SK-N-SH (cell line): ENCODE measurements at regions not wholly inside any gene's neighbourhood (a gene's known extent, or its start where the extent isn't known, plus 50 kb on each side); places are given as distances from the start of the nearest gene placed in this dataset.
A peak's percentile ranks its signal among the peaks of the same experiment; 100 is the strongest.

Source experiments
- CTCF ChIA-PET: fragments of 300-600, 350-600 bp; formaldehyde crosslinking; extraction: SDS; loops from one replicate; lab custom pipeline; 2021; lab: Yijun Ruan, JAX
- POLR2A ChIA-PET: fragments of 350-600 bp; sonication (Branson Sonifier 250); formaldehyde crosslinking; extraction: SDS; loops from one replicate; lab custom pipeline; 2020; ENCODE audit warnings: antibody characterized with exemption, inconsistent platforms; lab: Yijun Ruan, JAX
- DNase-seq: peaks from one replicate; pipeline ENCODE4 v3.0.0; 2012
- H2AFZ ChIP-seq: fragments of 200-600 bp; sonication (generic); 2 replicates; pipeline ENCODE4 v1.8.1; 2016; ENCODE audit warnings: antibody characterized with exemption, mild to moderate bottlenecking, low read depth
- H3F3A ChIP-seq: fragments of 200-600 bp; sonication (generic); replicated peaks from 2 replicates; pipeline ENCODE3; 2016; ENCODE audit warnings: antibody characterized with exemption, mild to moderate bottlenecking; ENCODE audit not compliant: insufficient read depth
- H3K27ac ChIP-seq, 2 experiments: fragments of 200-500 bp in 1 of 2; fragments of 200-600 bp in 1 of 2; sonication (Bioruptor generic) in 1 of 2; sonication (generic), shearing (Covaris generic) in 1 of 2; 2 replicates each; pipeline versions ENCODE4 v1.5.1 to v1.6.1; 2014 to 2016; ENCODE audit warnings: low read depth in 2 of 2, inconsistent platforms in 1 of 2, low read length in 1 of 2, mild to moderate bottlenecking in 1 of 2, mixed read lengths in 1 of 2
- H3K27me3 ChIP-seq: fragments of 200-600 bp; sonication (generic), shearing (Covaris generic); 2 replicates; pipeline ENCODE4 v1.6.1; 2016; ENCODE audit warnings: mixed run types; ENCODE audit not compliant: insufficient read depth
- H3K36me3 ChIP-seq, 2 experiments: fragments of 200-500 bp in 1 of 2; fragments of 200-600 bp in 1 of 2; sonication (Bioruptor generic) in 1 of 2; sonication (generic) in 1 of 2; replicated peaks in 1 of 2; 2 replicates each; pipeline versions ENCODE3 to v1.5.1; 2014 to 2016; ENCODE audit warnings: low read length in 1 of 2, mild to moderate bottlenecking in 1 of 2; ENCODE audit not compliant: insufficient read depth in 2 of 2, control insufficient read depth in 1 of 2
- H3K4me1 ChIP-seq, 2 experiments: fragments of 200-500 bp in 1 of 2; fragments of 200-600 bp in 1 of 2; sonication (Bioruptor generic) in 1 of 2; sonication (generic), shearing (Covaris generic) in 1 of 2; 2 replicates each; pipeline versions ENCODE4 v1.5.1 to v1.6.1; 2014 to 2016; ENCODE audit warnings: low read depth in 1 of 2, low read length in 1 of 2, mixed run types in 1 of 2; ENCODE audit not compliant: insufficient read depth in 2 of 2, control insufficient read depth in 1 of 2
- H3K4me2 ChIP-seq: fragments of 200-600 bp; sonication (generic), shearing (Covaris generic); 2 replicates; pipeline ENCODE4 v1.6.1; 2017; ENCODE audit warnings: mixed run types
- H3K4me3 ChIP-seq, 2 experiments: fragments of 200-500 bp in 1 of 2; fragments of 200-600 bp in 1 of 2; sonication (Bioruptor generic) in 1 of 2; sonication (generic), shearing (Covaris generic) in 1 of 2; 2 replicates each; pipeline versions ENCODE4 v1.5.1 to v1.8.1; 2014 to 2016; ENCODE audit warnings: low read depth in 2 of 2, inconsistent platforms in 1 of 2, low read length in 1 of 2, mild to moderate bottlenecking in 1 of 2, mixed read lengths in 1 of 2, moderate library complexity in 1 of 2
- H3K79me2 ChIP-seq: fragments of 200-600 bp; sonication (generic); 2 replicates; pipeline ENCODE4 v1.8.1; 2017; ENCODE audit warnings: mild to moderate bottlenecking; ENCODE audit not compliant: insufficient read depth
- H3K9ac ChIP-seq: fragments of 200-600 bp; sonication (generic); 2 replicates; pipeline ENCODE4 v1.6.1; 2017; ENCODE audit warnings: mixed run types
- H3K9me2 ChIP-seq: fragments of 200-600 bp; sonication (generic); 2 replicates; pipeline ENCODE4 v1.6.1; 2017; ENCODE audit warnings: mixed run types
- H3K9me3 ChIP-seq: fragments of 200-600 bp; sonication (generic); 2 replicates; pipeline ENCODE4 v1.6.1; 2017; ENCODE audit warnings: mixed run types, mild to moderate bottlenecking, moderate library complexity
- H4K20me1 ChIP-seq: fragments of 200-600 bp; sonication (generic); 2 replicates; pipeline ENCODE4 v1.6.1; 2017; ENCODE audit warnings: mild to moderate bottlenecking, mixed run types; ENCODE audit not compliant: insufficient read depth
- FOXM1 ChIP-seq: IDR thresholded peaks from 2 replicates; pipeline ENCODE4 v1.4.0; 2012; ENCODE audit warnings: low read depth, mild to moderate bottlenecking
- GABPA ChIP-seq: IDR thresholded peaks from 2 replicates; pipeline ENCODE4 v1.4.0; 2012; ENCODE audit warnings: low read depth, mild to moderate bottlenecking
- GATA2 ChIP-seq: sonication (generic); formaldehyde crosslinking; IDR thresholded peaks from 2 replicates; pipeline ENCODE4 v1.5.0; 2020; ENCODE audit warnings: mild to moderate bottlenecking, missing genetic modification reagents
- JUND ChIP-seq: IDR thresholded peaks from 2 replicates; pipeline ENCODE4 v1.4.0; 2012
- MEF2A ChIP-seq: IDR thresholded peaks from 2 replicates; pipeline ENCODE4 v1.4.0; 2012; ENCODE audit warnings: low read depth, borderline replicate concordance
- NFIC ChIP-seq: IDR thresholded peaks from 2 replicates; pipeline ENCODE4 v1.4.0; 2012; ENCODE audit warnings: borderline replicate concordance
- PBX3 ChIP-seq: IDR thresholded peaks from 2 replicates; pipeline ENCODE4; 2012
- RCOR1 ChIP-seq: fragments of 150-350 bp; IDR thresholded peaks from 2 replicates; pipeline ENCODE4 v1.6.1; 2017; ENCODE audit warnings: antibody characterized with exemption, low read length
- REST ChIP-seq: IDR thresholded peaks from 2 replicates; pipeline ENCODE4 v1.6.1; 2012; ENCODE audit warnings: mild to moderate bottlenecking, low read depth, low read length, moderate library complexity
- RFX5 ChIP-seq: IDR thresholded peaks from 2 replicates; pipeline ENCODE4 v1.6.1; 2012; ENCODE audit warnings: mild to moderate bottlenecking, improper control_type of control experiment, low read length
- RXRA ChIP-seq: IDR thresholded peaks from 2 replicates; pipeline ENCODE4 v1.4.0; 2012; ENCODE audit warnings: low read depth, mild to moderate bottlenecking, borderline replicate concordance
- SIN3A ChIP-seq: IDR thresholded peaks from 2 replicates; pipeline ENCODE4 v1.6.1; 2012; ENCODE audit warnings: low read depth, mild to moderate bottlenecking, low read length, moderate library complexity, borderline replicate concordance
- USF1 ChIP-seq: IDR thresholded peaks from 2 replicates; pipeline ENCODE4 v1.4.0; 2012; ENCODE audit warnings: low read depth, borderline replicate concordance
- USF2 ChIP-seq: fragments of 150-350 bp; IDR thresholded peaks from 2 replicates; pipeline ENCODE4 v1.6.1; 2017; ENCODE audit warnings: antibody characterized with exemption, low read length, low read depth, borderline replicate concordance
- WGBS: methylation state at CpG from one replicate; pipeline ENCODE4 v1.1.6; 2017; ENCODE audit warnings: low lambda C conversion rate; 5-methylcytosine and 5-hydroxymethylcytosine counted together

- WGBS: 74% methylated on average over 4 of the region's 4 CpGs
- CTCF ChIA-PET: interaction anchor here (0.7 to 5.8 kb wide), 3 partner anchors 22 to 208 kb away, joined by 4 to 37 read pairs (median 5); no protein-coding TSS in a partner anchor
Observed at GRCh38 chr14:60353420-60353819, 104.4 kb downstream of the PPM1A start.

GRCh38 chr14:60355768-60356167 lies 106.7 kb downstream of the PPM1A start:
- Histone ChIP-seq H3K79me2 (no peaks in the 10 kb centered on the region; the same call in 1 of the 2 replicates), H3K36me3 (no peaks in the 10 kb centered on the region), H3K27ac (peak overlapping the region in 1 of 2 experiments; percentile 95; a peak in 2 of 4 replicates), H3F3A (no peaks in the 10 kb centered on the region), H3K4me1 (peaks cover 0 to 16% of the 10 kb centered on the region in 2 experiments; a peak in 2 of 4 replicates), H3K9ac (no peak overlapping the region), H2AFZ (no peak overlapping the region), H3K4me2 (no peak overlapping the region), H3K4me3 (no peak overlapping the region), H3K9me2 (no peaks in the 10 kb centered on the region), H3K27me3 (no peaks in the 10 kb centered on the region), H3K9me3 (no peaks in the 10 kb centered on the region), H4K20me1 (no peaks in the 10 kb centered on the region)
- no peak for DNase-seq
- POLR2A ChIA-PET: no interaction called here
- CTCF ChIA-PET: interaction anchor here (1.4 kb wide), 1 partner anchor 206 kb away, joined by 4 read pairs; no protein-coding TSS in a partner anchor
- no peak for TF ChIP-seq RXRA
- TF ChIP-seq MEF2A: no peak
- TF ChIP-seq GATA2: peak; percentile 56; the same call in 1 of the 2 replicates

More at GRCh38 chr14:60353420-60353819, 104.4 kb downstream of the PPM1A start:
- Histone ChIP-seq H3K27ac (no peak overlapping the region), H2AFZ (no peak overlapping the region), H3K4me2 (no peak overlapping the region), H3K9ac (no peak overlapping the region), H3K4me3 (no peak overlapping the region), H3K79me2 (no peaks in the 10 kb centered on the region; the same call in 1 of the 2 replicates), H3K9me3 (no peaks in the 10 kb centered on the region), H3K4me1 (peaks cover 0 to 18% of the 10 kb centered on the region in 2 experiments; a peak in 2 of 4 replicates), H3K36me3 (no peaks in the 10 kb centered on the region), H3K9me2 (no peaks in the 10 kb centered on the region), H3F3A (no peaks in the 10 kb centered on the region), H3K27me3 (no peaks in the 10 kb centered on the region), H4K20me1 (no peaks in the 10 kb centered on the region)
- POLR2A ChIA-PET: no interaction called here
- no peak for TF ChIP-seq FOXM1
- no peak for TF ChIP-seq RCOR1
- TF ChIP-seq REST: no peak
- no peak for DNase-seq

GRCh38 chr14:60356386-60356785 lies 107.4 kb downstream of the PPM1A start:
- H3K4me3 ChIP-seq: no peak overlapping the region
- no peaks in the 10 kb centered on the region for H3K27me3 ChIP-seq
- H3K4me2 ChIP-seq: no peak overlapping the region
- peaks cover 0 to 16% of the 10 kb centered on the region in 2 experiments; a peak in 2 of 4 replicates for H3K4me1 ChIP-seq
- no peaks in the 10 kb centered on the region for H3K79me2 ChIP-seq
- no peaks in the 10 kb centered on the region for H3K9me3 ChIP-seq
- POLR2A ChIA-PET: no interaction called here
- H3K27ac ChIP-seq: peak overlapping the region in 1 of 2 experiments; percentile 95; a peak in 2 of 4 replicates
- no peaks in the 10 kb centered on the region for H4K20me1 ChIP-seq
- H3K36me3 ChIP-seq: no peaks in the 10 kb centered on the region
- H2AFZ ChIP-seq: no peak overlapping the region
- H3F3A ChIP-seq: no peaks in the 10 kb centered on the region
- H3K9ac ChIP-seq: no peak overlapping the region
- no peak for DNase-seq
- WGBS: 50% methylated on average over 3 of the region's 3 CpGs
- no peaks in the 10 kb centered on the region for H3K9me2 ChIP-seq
- CTCF ChIA-PET: interaction anchor here (1.4 kb wide), 1 partner anchor 206 kb away, joined by 4 read pairs; no protein-coding TSS in a partner anchor
- TF ChIP-seq RCOR1 (no peak), GATA2 (no peak), USF2 (no peak), PBX3 (no peak), NFIC (no peak), RXRA (no peak), JUND (no peak), SIN3A (no peak), RFX5 (no peak), USF1 (no peak), GABPA (no peak)
